ENCODE measurements at regions not wholly inside any gene's neighbourhood (a gene's known extent, or its start where the extent isn't known, plus 50 kb on each side); places are given as distances from the start of the nearest gene placed in this dataset.

DNA sequence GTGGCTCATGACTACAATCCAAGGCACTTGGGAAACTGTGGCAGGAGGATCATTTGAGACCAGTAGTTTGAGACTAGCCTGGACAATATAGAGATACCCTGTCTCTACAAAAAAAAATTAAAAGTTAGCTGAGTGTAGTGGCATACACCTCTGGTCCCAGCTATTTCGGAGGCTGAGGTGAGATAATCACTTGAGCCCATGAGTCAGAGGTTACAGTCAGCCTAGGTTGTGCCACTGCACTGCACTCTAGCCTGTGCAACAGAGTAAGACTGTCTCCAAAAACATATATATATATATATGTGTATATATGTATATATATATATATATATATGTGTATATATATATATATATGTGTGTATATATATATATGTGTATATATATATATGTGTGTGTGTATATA, 890.8 kb downstream of the NLGN4Y start:
- DNase-seq, result no peak

DNA sequence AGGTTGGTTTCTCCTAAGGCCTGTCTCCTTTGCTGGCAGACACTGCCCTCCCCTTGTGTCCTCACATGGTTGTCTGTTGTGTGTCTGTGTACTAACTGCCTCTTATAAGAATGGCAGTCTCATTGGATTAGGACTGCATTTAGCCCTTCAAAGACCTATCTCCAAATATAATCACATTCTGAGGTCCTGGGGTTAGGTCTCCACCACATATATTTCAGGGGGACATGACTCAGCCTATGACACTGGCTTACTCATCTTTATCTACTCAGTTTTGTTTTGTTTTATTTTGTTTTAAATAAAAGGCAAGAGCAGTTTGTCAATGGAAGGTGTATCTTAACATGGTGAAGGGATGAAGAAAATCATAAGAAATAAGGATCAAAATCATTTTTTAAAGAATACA, 894.3 kb downstream of the NLGN4Y start:
- no peak for DNase-seq

DNA sequence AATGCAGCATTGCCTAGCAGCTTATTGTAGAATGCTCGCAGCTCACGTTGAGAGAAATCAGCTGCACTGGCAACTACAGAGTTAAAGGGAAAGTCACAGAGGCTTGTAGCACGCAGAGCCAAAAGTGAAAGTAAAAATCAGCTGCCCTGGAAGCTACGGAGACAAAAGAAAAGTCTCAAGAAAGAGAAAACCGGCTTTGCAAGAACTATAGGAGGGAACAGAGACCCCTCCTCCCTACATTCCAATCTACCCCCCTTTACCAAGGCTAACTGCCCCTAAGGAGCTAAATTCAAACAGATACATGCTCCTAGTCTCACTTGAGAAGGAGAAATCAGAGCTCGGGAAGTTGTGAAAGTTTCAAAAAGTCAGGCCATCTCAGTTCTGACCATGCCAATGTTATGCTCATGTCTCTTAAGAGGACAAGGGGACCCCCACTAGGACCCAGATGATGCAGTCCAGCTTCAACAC, 900.4 kb downstream of the NLGN4Y start:
- no peak for DNase-seq

DNA sequence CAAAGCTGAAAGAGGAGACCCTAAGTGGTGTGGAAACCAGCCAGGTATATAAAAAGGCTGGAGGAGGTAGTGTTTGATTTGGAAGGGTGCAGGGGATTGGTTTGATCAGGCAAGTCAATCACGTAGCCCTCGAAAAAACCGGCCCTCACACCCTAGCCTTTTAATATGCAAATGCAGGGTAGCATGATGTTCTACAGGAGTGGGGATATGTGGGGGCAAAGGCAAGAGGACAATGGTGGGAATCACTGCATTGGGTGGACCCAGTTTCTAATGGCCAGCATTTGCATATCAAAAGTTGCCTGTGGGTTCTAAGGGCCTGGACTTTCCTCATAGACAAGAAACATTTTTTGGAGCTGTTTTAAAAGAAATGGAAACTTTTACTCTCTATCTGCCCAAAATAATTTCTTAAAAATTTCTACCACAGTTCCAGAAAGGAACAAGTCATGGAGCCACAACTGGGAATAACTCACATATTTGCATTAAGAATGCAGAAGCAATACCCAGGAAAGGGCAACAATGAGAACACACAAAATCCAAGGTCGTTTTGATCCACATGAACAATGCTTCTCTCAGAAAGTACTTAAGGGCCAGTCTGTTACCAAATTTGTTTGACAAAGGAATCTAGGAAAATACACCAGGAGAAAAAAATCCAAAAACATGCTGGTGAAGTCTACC, 915.8 kb downstream of the NLGN4Y start:
- no peak for DNase-seq

DNA sequence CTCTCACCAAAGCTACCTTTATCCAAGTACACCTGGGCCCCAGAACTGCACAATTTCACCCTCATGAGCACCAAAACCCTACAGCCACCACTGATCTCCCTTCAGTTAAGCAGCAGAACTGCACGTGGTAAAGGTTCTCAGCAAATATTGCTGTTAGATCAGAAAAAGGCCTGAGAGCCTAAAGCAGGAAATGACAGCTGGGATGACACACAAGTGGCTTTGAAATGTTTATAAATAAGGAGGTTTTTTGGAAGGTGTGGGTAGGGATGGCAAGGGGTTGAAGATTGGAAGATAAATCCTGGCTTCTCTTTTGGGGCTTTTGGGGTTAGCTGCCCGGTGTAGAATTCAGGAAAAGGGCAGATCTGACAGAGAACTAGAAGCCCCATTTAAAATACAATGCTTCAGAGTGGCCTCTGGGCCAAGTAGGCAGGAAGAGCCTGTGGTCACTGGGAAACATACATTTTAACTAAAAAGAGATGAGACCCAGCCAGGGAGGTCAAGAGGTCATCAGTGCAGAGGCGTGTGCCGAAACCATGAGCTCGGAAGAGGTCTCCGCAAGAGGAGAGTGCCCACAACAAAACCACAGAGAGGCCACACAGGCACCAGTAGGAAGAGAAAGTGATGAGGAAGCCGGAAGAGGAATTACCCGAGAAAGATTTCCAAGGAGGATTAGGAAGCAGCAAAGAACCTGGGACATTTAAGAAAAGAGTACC, 916.5 kb downstream of the NLGN4Y start:
- DNase-seq, result no peak

DNA sequence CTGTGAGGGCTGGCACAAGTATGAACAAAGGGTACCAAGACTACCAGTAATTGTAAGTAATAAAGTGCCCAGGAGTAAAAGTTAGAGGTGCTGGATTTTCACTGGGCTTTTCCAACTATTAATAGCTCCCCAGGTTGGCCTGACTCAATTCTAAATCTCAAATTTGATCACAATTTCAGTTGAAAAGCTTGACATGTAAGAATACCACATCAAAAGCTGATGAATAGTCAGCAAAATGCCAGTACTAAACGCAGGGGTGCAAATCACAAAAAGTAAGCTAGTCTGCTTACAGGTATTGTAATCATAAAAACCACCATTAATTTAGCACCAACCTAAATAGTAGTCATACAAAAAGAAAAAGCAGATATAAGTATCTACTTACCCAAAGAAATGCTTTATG, 917.5 kb downstream of the NLGN4Y start:
- DNase-seq, result no peak

DNA sequence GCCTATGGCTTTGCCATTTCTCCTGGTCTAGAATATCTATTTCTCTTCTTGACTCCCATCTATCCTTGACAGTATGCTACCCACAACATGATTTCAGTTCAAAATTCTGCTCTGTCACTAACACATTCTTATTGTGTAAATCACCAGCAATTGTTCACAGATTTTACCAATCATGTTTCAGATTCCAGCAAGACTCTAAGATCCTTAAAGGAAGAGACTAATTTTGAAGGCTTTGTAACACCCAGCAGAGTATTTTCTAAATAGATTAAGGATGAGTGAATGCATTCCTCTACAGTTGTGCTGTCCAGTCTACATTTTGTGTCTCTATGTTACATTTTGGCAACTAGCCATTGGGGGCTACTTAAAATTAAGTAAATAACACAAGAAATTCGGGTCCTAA, 921.5 kb downstream of the NLGN4Y start:
- DNase-seq, result no peak

DNA sequence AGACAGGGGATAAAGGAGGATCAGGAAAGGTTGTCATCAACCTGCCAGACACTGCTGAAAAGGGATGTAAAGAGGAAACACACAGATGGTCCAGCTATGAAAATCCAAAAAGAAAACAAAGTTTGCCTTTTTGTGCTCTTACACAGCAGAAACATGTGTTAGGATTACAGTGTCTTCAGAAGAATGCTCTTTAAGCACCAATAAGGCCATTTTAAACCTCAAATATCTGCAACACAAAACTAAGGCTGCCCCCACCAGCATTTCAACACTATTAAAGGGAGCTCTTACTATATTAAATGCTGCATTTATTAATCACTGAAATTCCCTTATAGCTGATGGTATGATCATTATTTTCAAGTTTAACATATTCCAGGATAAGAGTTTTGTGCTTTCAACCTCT, 922.5 kb downstream of the NLGN4Y start:
- no peak for DNase-seq

DNA sequence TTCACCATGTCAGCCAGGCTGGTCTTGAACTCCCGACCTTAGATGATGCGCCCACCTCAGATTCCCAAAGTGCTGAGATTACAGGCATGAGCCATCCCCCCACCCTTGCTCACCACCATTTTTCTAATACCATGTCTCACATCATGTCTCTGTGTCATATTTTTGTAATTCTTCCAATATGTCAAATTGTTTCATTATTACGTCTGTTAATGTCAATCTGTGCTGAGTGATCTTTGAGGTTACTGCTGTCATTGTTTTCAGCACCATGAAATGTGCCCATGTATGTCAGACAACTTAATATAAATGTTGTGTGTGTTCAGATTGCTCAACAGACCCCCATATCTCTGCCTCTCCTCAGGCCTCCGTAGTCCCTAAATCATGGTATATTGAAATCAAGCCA, 923.6 kb downstream of the NLGN4Y start:
- no peak for DNase-seq

DNA sequence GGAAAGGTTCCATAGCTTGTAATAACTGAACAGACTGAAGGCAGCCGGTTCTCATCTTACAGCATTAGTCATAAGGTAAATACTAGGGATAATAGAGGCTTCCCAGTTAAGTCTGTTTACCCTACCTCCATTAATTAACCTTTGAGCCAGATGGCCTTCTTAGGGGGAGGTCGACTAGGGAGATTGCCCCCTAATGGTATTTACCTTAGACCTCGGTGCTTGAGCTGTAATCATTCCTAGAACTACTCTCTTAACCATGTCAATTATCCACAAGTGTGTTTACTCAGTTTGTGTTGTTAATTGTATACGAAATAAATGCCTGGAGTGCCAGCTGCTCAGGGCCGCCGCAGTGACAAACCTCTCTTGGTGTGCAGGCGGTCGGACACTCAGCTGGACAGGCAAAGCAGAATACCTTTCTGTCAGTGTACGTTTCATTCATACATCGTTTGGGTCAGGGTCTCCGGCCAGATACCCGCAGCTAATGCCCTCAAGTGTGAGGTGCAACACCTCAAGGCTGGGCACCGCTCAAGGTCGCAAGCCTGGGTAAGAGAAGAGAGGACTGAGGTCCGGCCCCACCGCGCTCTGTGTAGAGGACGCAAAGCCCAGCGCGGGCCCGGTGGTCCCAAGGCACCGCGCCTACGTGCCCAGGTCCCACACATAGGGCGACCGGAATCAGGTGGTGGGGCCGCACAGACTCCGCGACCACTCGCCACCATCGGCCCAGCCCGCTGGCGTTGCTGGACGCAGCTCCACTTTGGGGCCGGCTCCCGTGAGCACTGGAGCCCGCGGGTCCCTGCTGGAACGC, 931.0 kb downstream of the NLGN4Y start:
- DNase-seq, result no peak

DNA sequence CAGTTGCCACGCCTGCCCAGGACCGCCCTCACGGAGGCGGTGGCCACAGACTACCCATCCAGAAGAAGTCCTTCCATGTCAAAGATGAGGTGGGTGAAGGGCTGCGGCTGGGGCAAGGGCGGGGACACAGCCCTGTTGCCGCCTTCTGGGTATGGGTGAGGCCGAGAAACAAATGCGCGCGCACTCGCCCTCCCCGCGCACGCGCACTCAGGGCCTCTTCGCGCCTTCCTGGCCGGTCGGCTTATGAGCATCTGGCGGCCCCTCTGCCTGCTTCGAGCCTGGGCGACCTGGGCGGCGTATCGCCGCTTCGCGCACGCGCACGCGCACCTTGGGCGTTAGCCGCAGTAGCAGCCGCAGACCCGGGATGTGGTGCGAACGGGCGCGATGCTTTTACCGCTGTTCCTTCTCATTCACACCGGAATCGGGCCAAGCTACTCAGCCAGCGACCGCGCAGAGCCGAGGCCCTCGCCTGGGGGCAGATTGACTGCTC, 931.7 kb downstream of the NLGN4Y start:
- DNase-seq, result peak; percentile 2

DNA sequence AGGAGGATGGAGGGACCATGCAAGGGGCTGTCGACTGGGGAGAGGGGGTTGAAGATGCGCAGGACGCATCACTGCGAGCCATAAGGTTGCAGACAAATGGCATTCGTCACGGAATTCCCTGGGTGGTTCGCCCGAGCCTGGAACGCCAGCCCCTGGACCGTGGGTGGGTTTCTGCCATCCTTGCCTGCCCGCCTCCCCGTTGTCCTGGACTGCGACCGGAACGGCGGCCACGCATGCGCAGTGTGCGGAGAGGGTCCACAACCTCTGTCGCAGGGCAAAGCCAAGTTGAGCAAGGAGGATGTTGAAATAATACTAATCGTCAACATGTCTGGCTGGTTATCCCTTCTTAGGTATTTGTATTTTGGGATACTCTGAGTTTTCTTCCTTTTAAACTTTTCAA, 932.2 kb downstream of the NLGN4Y start:
- no peak for DNase-seq

DNA sequence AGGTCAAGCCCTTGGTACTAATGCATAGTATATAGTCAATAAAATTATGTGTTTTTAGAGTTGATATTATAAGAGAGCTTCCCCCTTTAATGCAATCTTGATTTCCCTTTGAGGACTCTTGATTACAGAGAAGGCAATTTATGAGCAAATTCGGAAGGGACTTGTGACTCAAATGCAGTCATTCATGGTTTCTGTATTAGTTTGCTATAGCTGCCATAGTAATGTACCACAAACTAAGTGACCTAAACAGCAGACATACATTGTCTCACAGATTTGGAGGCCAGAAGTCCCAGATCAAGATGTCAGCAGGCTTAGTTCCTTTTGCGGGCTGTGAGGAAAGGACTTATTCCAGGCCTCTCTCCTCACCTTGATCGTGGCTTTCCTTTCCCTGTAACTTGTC, 933.4 kb downstream of the NLGN4Y start:
- DNase-seq, result no peak

DNA sequence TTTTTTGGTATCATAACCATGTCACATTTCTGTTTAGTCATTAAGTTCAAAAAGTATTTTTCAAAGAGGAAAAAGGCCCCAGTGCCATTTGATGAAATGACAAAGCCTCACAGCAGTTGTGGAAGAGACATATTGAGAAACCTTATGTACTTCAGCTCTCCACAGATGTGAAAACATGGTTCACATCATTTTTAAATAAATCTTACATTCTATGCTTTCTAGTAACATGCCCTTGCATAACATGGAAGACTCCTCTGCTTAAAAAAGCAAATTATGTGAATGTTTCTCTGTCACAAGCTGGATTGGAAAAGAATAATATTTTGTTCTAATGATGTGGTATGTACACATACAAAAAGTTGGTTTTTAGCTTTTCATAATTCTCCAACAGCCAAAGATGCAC, 934.1 kb downstream of the NLGN4Y start:
- DNase-seq, result no peak

DNA sequence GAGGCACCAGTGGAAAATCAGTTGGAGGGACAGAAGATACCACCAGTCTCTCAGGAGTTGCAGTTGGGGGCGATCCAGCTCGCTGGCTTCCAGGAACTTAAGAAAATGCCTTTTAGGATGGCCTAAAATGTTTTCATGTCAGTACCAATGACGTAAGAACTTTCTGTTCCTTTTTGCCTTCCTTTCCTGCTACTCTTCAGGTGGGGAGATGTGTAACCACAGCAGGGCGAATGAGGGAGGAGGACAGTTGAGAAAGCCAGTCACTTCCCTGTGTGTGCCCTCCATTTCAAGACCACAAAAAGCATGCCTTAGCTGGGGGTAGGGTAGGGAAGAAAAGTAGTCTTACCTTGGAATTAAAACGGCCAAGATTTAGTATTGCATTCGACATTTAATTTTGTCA, 941.6 kb downstream of the NLGN4Y start:
- DNase-seq, result no peak

DNA sequence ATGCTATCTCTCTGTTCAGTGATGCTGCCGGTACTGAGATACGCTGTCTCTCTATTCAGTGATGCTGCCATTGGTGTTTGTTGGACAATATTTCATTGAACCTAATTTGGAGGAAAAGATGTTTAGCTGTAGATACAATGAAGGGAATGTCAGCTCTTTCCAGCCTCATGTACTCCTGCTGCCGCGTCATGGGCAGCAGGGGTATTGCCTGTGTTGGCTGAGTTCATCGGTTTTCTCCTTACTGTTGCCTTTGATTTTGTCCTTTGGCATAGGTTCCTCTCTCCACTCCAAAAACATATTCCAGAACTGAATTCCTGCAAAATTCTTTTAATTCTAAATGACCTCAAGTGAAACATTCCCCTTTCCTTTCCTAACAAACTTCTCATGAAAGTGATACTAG, 942.6 kb downstream of the NLGN4Y start:
- no peak for DNase-seq

DNA sequence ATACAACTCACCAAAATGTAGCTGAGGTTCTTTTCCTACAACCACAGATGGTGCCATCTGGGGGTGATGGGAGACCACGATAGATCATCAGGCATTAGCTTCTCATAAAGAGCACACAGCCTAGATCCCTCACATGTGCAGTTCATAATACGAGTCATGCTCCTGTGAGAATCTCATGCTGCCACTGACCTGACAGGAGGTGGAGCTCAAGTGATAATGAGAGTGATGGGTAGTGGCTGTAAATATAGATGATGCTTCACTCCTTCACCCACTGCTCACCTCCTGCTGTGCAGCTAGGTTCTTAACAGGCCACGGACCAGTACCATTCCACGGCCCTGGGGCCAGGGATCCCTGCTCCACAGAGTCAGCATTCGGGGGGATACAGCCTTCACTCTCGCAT, 943.8 kb downstream of the NLGN4Y start:
- DNase-seq, result no peak

DNA sequence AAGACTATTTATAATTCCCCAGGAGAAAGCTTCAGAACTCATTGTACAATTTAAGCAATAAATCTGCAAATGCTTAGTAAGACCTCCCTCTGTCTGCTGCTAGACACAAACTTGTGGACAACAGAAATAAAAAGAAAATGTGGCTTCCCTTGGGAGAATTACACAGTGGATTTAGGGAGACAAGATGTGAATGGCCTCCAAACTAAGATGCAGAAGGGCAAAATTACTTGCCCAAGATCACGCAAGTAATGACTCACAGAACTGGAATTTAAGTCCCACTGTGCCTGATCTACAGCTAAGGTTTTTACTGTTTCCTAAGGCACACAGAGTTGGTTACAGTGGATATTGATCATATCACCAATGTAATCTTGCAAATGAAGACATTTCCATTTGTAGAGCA, 947.0 kb downstream of the NLGN4Y start:
- DNase-seq, result no peak

DNA sequence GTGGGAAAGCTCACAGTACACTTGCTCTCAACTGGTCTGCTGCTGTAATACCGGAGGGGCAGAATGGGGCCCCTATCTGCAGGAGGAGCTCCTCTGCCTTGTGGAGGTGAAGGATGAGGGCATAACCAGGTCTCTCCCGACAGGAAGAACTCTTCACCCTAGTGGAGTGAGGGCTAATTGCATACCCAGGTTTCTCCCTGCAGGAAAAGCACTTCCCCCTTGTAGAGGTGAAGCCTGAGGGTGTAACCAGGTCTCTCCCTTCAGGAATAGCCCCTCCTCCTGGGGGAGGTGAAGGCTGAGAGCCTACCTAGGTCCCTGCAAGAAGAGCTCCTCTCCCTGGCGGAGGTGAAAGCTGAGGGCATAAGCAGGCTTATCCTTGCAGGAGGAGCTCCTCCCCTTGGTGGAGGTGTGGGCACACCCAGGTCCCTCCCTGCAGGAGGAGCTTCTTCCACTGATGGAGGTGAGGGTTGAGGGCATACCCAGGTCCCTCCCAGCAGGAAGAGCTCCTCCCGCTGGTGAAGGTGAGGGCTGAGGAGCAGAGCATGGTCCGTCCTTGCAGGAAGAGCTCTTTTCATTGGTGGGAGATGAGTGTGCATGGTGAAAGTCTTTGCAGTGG, 954.1 kb downstream of the NLGN4Y start:
- DNase-seq, result no peak

DNA sequence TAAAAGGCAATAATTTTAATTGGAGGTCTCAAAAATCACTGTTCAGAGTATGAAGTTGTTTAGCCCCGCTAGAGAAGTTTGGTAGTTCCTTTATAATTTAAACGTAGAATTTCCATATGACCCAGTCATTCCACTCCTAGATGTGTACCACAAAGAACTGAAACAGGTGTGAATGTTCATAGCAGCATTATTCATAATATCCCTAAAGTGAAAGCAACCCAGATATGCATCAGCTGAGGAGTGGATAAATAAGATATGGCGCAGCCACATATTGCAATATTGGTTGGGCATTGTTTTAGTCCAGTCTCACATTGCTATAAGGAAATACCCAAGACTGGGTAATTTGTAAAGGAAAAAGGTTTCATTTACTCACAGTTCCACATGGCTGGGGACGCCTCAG, 976.2 kb downstream of the NLGN4Y start:
- DNase-seq, result no peak

DNA sequence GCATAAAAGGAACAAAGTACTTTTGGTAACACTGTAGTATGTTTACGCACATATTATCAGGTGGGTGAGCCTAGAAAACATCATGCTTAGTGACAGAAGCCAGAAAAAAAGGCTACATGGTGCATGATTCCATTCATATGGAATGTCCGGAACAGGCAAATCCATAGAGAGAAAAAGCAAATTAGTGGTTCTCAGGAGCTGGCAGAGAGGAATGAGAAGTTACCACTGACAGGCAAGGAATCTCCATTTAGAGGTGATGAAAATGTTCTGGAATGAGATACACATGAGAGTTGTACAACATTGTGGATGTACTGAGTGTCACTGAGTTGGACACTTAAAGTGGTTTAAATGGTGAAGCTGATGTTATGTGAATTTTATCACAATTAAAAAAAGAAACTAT, 976.9 kb downstream of the NLGN4Y start:
- DNase-seq, result no peak

DNA sequence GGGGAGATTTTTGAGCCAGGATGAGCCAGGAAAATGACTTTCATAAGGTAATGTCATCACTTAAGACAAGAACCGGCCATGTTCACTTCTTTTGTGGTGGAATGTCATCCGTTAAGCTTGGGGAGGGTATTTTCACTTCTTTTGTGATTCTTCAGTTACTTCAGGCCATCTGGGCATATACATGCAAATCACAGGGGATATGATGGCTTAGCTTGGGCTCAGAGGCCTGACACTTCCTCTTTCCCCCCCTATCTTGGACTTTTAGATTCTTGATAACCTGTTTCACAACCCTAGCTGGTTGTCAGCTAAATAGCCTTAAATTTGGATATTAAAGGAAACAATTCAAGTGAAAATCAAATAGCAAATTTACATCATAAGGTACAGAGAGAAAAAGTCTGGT, 986.0 kb downstream of the NLGN4Y start:
- DNase-seq, result no peak

DNA sequence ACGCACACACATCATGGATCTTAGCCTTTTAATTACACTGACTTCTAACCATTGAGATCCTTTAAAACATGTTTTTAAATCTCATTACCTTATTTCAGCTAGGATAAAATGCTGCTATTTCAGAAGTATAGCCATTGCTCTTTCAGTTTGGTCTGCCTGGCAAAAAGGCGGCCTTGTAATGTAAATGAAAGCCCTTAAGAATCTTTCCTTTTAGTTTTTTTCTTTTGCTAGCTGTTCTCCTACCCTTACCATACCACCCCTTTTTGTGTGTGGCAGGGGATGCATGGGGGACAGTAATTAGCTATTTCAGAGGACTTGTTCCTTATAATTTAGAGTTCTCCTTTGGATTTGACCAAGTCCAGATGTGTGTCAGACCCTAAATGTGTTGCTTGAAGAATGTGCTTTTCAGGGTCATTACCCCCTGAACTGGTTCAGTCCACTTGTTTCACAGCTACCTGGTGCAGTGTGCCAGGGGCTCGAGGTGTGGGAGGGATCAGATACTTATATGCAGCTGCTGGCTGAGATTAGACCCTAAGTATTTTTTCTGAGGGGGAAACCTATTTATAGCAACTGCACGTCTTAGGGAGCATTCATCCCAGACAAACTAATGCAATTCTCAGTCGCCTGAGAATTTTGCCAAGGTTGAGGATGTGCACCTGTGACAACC, 986.8 kb downstream of the NLGN4Y start:
- DNase-seq, result no peak
